Activated B cell treated with CpG ODN at 0.5 μM for 24 hours (primary cell): ENCODE measurements at regions not wholly inside any gene's neighbourhood (a gene's known extent, or its start where the extent isn't known, plus 50 kb on each side); places are given as distances from the start of the nearest gene placed in this dataset.

Source experiments
- ATAC-seq: fragments of 200-7000 bp; cut with Tn5 transposase; one replicate; pipeline ENCODE4 v1.10.0; 2021; ENCODE audit warnings: low read depth, mild to moderate bottlenecking, moderate library complexity
- CTCF ChIA-PET: fragments of 350-600 bp; sonication (Branson Sonifier 250); formaldehyde crosslinking; loops from one replicate; lab custom pipeline; 2021; ENCODE audit warnings: antibody characterized with exemption; lab: Charles Lee
- POLR2A ChIA-PET: fragments of 350-600 bp; sonication (Branson Sonifier 250); formaldehyde crosslinking; loops from one replicate; lab custom pipeline; 2021; ENCODE audit warnings: antibody characterized with exemption; lab: Charles Lee
- DNase-seq: peaks from one replicate; pipeline ENCODE4 v3.0.0; 2022
- H3K27ac Mint-ChIP-seq: one replicate; pipeline ENCODE4 v1.8.0; 2020; ENCODE audit warnings: mixed read lengths
- H3K27me3 Mint-ChIP-seq: one replicate; pipeline ENCODE4 v1.8.0; 2021; ENCODE audit warnings: mixed read lengths
- H3K36me3 Mint-ChIP-seq: one replicate; pipeline ENCODE4 v1.8.0; 2021; ENCODE audit warnings: low read depth, mixed read lengths
- H3K4me1 Mint-ChIP-seq: one replicate; pipeline ENCODE4 v1.8.0; 2021; ENCODE audit warnings: mixed read lengths
- H3K4me3 Mint-ChIP-seq: one replicate; pipeline ENCODE4 v1.8.0; 2020; ENCODE audit warnings: mild to moderate bottlenecking, mixed read lengths
- H3K9me3 Mint-ChIP-seq: one replicate; pipeline ENCODE4 v1.8.0; 2020; ENCODE audit warnings: mixed read lengths
- intact Hi-C: fragments of 100-400 bp; cut with micrococcal nuclease; formaldehyde crosslinking; loops from one replicate; pipeline ENCODE4 v1.15.1; 2024
- TF ChIP-seq, protein P1 (sequence below): fragments of 200-600 bp; IDR thresholded peaks from one replicate; pipeline ENCODE4 v1.8.0; 2022; ENCODE audit warnings: antibody characterized with exemption, mild to moderate bottlenecking

DNA sequence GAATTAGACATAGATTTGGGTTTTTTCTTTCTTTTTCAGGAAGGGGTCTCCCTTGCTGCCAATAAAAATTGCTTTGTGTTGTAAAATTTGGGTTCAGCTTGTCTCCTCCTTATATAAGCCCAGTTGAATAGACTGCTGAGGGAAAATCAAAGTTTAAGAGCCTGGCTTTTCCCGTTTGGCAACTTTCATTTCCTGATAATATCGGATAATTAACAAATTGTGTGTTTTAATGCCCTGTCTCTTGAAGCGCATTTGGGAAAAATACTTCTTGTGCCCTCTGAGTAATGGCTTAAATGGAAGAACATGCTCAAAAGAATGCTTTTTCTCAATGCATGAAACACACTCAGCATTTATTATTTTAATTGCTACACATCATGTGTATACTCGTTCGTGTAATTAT lies 198.0 kb upstream of the DCN start:
- DNase-seq (no peak), ATAC-seq (no peak)
- Mint-ChIP-seq H3K9me3 (no peaks in the 10 kb centered on the region), H3K27ac (no peak overlapping the region), H3K4me1 (peaks cover 4% of the 10 kb centered on the region), H3K27me3 (no peaks in the 10 kb centered on the region), H3K36me3 (no peaks in the 10 kb centered on the region), H3K4me3 (no peak overlapping the region)
- CTCF ChIA-PET: interaction anchor here (0.7 to 3.0 kb wide), 7 partner anchors 10 to 1274 kb away, joined by 3 to 41 read pairs (median 9); no protein-coding TSS in a partner anchor
- POLR2A ChIA-PET: interaction anchor here (2.4 kb wide), 1 partner anchor 1190 kb away, joined by 8 read pairs; no protein-coding TSS in a partner anchor
- TF ChIP-seq, protein P1, sequence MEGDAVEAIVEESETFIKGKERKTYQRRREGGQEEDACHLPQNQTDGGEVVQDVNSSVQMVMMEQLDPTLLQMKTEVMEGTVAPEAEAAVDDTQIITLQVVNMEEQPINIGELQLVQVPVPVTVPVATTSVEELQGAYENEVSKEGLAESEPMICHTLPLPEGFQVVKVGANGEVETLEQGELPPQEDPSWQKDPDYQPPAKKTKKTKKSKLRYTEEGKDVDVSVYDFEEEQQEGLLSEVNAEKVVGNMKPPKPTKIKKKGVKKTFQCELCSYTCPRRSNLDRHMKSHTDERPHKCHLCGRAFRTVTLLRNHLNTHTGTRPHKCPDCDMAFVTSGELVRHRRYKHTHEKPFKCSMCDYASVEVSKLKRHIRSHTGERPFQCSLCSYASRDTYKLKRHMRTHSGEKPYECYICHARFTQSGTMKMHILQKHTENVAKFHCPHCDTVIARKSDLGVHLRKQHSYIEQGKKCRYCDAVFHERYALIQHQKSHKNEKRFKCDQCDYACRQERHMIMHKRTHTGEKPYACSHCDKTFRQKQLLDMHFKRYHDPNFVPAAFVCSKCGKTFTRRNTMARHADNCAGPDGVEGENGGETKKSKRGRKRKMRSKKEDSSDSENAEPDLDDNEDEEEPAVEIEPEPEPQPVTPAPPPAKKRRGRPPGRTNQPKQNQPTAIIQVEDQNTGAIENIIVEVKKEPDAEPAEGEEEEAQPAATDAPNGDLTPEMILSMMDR: no peak
- intact Hi-C loops: loop anchor here (5.0 to 10.0 kb wide), 4 partner anchors 197 to 1084 kb away; no protein-coding TSS in a partner anchor

DNA sequence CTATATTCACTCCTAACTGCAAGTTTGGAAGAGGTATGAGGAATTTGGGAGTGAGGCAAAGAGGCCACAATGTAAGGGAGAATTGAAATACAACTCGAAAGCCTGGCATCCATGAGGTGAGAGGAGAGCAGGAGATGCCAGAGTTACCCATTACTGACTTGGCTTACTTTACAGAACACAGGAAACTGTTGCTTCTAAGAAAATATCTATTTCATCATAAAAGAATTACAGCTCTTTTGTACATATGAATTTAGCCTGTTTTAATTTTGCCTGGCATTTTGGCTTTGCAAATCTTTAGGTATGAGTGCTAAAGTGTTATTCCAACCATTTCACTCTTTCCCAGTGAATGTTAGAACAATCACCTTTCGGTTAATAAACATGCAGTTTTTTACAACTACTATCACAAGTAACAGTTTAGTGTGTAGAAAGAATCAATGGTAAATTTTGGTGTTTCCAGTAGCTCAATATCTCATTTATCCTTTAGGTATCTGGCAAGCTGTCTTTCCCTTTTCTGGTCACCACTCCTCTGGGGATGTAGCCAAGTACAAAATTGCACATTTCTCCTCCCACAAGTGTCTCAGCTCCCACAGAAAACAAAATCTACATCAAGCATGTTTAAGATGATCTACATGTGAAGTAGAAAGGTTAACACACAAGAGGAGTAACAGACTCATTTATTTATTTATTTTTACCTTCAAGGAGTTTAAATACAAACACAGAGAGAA lies 196.6 kb upstream of the DCN start:
- CTCF ChIA-PET: interaction anchor here (1.3 kb wide), 1 partner anchor 12 kb away, joined by 3 read pairs; no protein-coding TSS in a partner anchor
- Mint-ChIP-seq H3K9me3 (no peaks in the 10 kb centered on the region), H3K36me3 (no peaks in the 10 kb centered on the region), H3K27ac (no peak overlapping the region), H3K4me3 (no peak overlapping the region), H3K27me3 (no peaks in the 10 kb centered on the region), H3K4me1 (peaks cover 4% of the 10 kb centered on the region)
- TF ChIP-seq, protein P1: no peak
- intact Hi-C loops: no loop called here
- ATAC-seq: no peak
- no peak for DNase-seq
- POLR2A ChIA-PET: interaction anchor here (1.3 kb wide), 1 partner anchor 766 kb away, joined by 4 read pairs; the partner anchor contains the start of gene BTG1

DNA sequence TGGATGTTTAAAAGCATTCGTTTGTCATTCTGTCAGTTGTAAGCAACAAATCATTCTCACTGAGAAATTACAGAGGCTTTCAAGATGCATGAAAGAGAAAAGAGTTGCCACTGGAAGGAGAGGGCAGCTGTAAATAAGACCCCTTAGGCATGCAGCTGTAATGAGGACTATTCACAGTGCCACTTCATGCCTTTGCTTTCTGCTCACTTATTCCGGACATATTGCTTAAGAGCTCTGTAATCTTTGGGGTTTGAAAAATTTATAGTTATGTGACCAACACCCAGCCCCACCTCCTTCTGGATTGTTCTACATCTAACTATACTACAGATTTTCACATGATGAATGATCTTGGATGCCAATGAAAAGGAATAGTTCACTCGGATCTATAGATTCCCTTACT lies 194.8 kb upstream of the DCN start:
- TF ChIP-seq, protein P1: no peak
- H3K36me3 Mint-ChIP-seq: no peaks in the 10 kb centered on the region
- ATAC-seq (no peak), DNase-seq (no peak)
- ChIA-PET POLR2A (no interaction called here), CTCF (interaction anchor here (1.4 kb wide), 1 partner anchor 11 kb away, joined by 3 read pairs; no protein-coding TSS in a partner anchor)
- H3K4me1 Mint-ChIP-seq: peaks cover 4% of the 10 kb centered on the region
- no peak overlapping the region for H3K4me3 Mint-ChIP-seq
- no peak overlapping the region for H3K27ac Mint-ChIP-seq
- intact Hi-C loops: no loop called here
- H3K9me3 Mint-ChIP-seq: no peaks in the 10 kb centered on the region
- H3K27me3 Mint-ChIP-seq: peaks cover 2% of the 10 kb centered on the region

DNA sequence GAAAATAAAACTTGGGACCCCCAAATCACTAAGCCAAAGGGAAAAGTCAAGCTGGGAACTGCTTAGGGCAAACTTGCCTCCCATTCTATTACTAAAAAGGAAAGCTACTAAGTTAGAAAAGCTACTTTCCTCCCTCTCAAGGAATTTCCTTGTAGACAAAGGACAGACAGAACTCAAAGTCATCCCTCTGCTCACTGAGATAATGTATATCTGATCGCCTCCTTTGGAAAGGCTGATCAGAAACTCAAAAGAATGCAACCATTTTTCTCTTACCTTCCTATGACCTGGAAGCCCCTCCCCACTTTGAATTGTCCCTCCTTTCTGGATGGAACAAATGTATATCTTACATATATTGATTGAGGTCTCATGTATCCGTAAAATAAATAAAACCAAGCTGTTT lies 190.5 kb upstream of the DCN start:
- no peak for ATAC-seq
- DNase-seq: no peak
- intact Hi-C loops: no loop called here
- CTCF ChIA-PET: interaction anchor here (1.3 kb wide), 1 partner anchor 10 kb away, joined by 6 read pairs; no protein-coding TSS in a partner anchor
- Mint-ChIP-seq H3K9me3 (no peaks in the 10 kb centered on the region), H3K36me3 (no peaks in the 10 kb centered on the region), H3K4me3 (no peak overlapping the region), H3K27me3 (peaks cover 2% of the 10 kb centered on the region), H3K4me1 (no peaks in the 10 kb centered on the region), H3K27ac (no peak overlapping the region)
- POLR2A ChIA-PET: no interaction called here
- TF ChIP-seq, protein P1: no peak

DNA sequence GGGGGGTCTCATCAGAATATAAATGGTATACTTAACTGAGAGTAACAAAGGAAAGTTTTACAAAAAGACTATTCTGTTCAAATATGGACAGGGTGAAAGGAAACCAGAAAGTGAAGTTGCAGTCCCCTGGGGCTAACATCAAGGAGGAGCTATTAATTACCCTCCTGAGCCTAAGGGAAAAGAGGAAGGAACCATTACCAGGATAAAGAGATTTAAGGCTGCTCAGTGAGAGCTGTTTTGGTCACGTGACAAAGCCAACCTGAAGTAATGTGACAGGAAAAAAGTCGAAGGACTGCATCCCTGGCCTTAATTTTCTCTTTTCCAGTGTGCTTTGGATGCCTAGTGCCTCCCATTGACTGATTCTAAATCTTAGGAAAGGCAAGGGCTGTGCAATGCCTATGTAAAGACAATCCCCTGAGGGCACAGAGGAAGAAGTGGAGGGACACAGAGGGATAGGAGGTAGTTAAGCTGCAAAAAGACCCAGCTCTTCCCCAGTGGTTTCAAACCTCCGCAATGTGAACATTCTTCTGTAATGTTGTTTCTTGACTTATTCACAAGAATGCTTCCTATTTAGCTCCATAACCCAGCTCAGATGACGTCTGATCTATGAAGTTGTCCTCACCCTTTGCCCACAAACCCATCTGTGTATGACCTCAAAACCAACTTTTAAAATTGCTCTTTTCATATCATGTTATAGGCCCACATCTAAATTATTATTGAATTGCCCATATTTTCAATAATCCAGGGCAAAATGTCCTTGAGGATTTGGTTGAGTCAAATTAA lies 187.7 kb upstream of the DCN start:
- H3K4me3 Mint-ChIP-seq: no peak overlapping the region

More for the DNA sequence above, 187.7 kb upstream of the DCN start:
- intact Hi-C loops: no loop called here
- no peak overlapping the region for H3K27ac Mint-ChIP-seq
- no peaks in the 10 kb centered on the region for H3K9me3 Mint-ChIP-seq
- H3K27me3 Mint-ChIP-seq: peaks cover 2% of the 10 kb centered on the region
- no peak for ATAC-seq
- POLR2A ChIA-PET: no interaction called here
- no peaks in the 10 kb centered on the region for H3K36me3 Mint-ChIP-seq
- H3K4me1 Mint-ChIP-seq: no peaks in the 10 kb centered on the region
- TF ChIP-seq, protein P1: no peak
- CTCF ChIA-PET: interaction anchor here (2.7 kb wide), 1 partner anchor 11 kb away, joined by 12 read pairs; no protein-coding TSS in a partner anchor
- no peak for DNase-seq
